Erythroblast (primary cell): ENCODE measurements at regions not wholly inside any gene's neighbourhood (a gene's known extent, or its start where the extent isn't known, plus 50 kb on each side); places are given as distances from the start of the nearest gene placed in this dataset.

Experiments used
- DNase-seq, 2 experiments: peaks; one replicate each; lab custom pipeline; 2025; lab: John Stamatoyannopoulos, UW
- GATA1 ChIP-seq: IDR thresholded peaks from 2 replicates; pipeline ENCODE4 v1.6.1; 2011; ENCODE audit warnings: low read depth, mild to moderate bottlenecking, control low read depth, low read length, moderate library complexity
- POLR2A ChIP-seq: IDR thresholded peaks from 2 replicates; pipeline ENCODE4 v1.6.1; 2011; ENCODE audit warnings: mild to moderate bottlenecking, low read length

DNA sequence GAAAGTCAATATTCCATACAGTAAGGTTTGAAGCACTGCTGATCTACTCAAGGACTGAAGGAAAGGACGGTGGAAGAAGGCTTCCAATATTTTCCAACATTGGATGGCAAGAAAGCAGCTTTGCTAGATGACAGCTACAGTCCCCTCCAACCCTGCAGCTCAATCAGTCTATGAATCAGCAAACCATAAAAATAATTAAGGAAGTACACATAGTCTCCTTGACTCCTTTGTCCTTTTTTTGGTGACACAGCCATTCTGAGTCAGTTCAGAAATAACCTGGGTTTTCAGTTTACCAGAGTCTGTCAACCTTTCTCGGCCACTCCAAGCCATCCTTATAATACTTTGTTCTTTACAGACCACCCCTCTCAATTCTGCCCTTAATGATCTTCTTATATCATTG is 232.5 kb downstream of the IBTK start:
- DNase-seq = no peak
- TF ChIP-seq GATA1 = no peak
- no peak for TF ChIP-seq POLR2A

- TF ChIP-seq GATA1 (no peak), POLR2A (no peak)
- no peak for DNase-seq
Observed at GRCh38 chr6:82013561-82014530, 233.7 kb downstream of the IBTK start.

DNA sequence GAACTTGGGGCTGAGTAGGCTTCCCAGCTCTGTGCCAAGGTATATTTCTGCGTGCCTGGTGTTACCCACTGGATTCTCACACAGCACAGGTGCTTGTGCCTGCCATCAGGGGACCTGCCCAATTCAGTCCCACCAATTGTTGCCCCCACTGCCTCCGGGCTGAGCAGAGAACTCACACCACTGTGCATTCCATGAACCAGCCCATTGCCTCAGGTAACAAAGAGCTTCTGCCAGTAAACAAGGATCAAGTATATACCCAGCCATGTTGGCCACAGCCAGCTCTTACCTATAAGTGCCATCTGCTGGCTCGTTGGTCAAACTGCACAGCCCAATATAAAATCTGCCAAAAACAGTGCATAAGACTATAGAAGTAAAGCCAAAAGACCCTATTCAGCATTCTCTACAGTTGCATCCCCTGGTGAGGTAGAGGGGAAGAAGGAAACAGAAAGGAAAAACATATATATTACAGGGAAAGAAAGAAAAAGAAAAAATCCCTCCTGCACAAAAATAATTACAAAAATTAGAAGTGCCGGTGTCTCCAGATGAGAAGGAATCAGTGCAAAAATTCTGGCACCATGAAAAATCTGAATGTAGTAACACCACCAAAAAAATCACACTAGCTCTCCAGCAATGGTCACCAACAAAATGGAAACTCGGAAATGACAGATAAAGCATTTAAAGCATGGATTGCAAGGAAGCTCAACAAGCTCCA is 241.4 kb downstream of the IBTK start:
- DNase-seq = peak; percentile 21 to 48

DNA sequence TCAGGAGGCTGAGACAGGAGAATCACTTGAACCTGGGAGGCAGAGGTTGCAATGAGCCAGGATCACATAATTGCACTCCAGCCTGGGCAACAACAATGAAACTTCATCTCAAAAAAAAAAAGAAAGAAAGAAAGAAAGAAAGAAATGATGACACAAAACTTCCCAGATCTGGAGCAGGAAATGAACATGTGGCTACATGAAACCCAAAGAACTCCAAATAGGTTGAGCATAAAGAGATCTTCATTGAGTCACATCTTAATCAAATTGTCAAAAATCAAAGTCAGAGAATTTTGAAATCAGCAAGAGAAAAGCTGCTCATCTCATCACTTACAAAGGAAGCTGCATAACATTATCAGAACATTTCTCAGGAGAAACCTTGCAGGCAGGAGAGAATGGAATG is 247.0 kb downstream of the IBTK start:
- TF ChIP-seq POLR2A (no peak), GATA1 (no peak)
- DNase-seq = no peak

More for the DNA sequence above, 241.4 kb downstream of the IBTK start:
- TF ChIP-seq GATA1 (no peak), POLR2A (no peak)

- DNase-seq = no peak
- no peak for TF ChIP-seq POLR2A
- TF ChIP-seq GATA1 = no peak
Observed at GRCh38 chr6:81999826-82000225, 247.3 kb upstream of the TENT5A start.

DNA sequence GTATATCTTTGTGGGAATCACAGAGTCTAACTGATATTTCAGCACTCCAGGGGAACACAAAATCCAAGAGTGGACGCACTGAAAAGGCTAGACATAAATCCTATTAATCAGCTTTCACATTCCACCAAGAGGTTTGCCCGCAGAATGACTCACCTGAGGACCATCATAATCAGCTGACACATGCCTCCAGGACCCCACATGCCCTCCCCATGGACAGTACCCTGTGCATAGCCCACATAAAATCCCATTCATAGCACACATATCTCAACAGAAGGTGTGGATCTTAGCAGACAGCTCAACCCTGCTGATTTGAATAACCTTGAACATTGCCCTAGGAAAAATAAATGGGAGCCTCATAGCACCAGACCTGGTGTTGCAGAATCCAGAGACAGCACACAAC is 246.8 kb upstream of the TENT5A start:
- DNase-seq = no peak
- TF ChIP-seq POLR2A (no peak), GATA1 (no peak)

GRCh38 chr6:81998432-81998831 is 246.0 kb upstream of the TENT5A start:
- TF ChIP-seq POLR2A = no peak
- TF ChIP-seq GATA1 = no peak
- DNase-seq = no peak

DNA sequence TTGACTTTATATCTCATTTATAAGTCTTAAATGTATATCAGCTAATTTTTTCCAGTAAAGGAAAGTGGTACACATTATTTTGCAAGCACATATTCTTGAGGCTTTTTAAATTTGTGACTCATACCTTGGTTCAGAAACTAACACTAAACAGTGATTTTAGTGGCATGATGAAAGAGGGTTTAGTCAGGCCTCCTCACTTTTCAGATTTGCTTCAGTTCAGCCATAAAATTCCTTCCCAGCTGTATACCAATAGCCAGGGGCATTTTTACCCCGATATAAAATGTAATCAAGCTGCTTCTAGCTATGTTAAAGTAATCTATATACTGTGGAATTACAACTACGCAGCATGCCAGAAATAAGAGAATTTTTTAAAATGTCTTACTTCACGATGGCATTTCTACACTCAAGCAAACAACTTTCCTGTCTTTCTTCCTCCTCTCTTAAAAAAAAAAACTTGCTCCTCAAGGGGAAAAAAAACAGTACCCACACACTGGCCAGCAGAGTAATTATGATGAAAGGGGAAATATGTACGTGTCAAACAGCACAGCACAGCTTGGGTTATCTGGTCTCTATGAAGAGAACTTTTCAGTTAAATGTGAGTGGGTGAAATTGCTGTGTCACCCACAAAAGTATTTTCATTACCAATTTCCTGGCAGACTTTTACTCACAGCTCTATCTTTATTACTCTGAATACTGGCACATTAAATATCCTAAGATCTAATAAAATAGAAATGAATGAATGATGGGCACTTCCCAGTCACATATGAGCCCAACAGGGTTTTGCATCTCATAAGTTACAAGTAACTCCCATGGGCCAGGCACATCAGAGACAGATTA is 244.8 kb upstream of the TENT5A start:
- peak in 1 of 2 experiments; percentile 36 for DNase-seq
- TF ChIP-seq GATA1 (no peak), POLR2A (no peak)

DNA sequence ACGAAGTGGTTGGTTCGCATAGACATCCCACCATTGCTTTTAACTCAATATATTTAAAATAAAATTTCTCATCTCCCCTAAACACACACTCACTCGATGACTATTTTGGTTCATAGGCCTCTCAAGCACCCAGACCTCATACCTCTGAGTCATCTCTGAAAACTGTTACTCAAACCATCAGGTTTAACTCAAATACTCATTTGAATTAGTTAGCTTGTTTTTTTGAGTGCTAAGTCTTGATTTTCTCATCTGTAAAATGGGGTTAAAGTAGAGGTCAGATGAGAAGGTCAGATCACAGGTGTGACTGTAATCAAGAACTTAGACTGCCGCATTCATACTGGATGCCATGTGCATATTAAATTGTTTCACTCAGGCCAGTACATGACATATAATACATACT is 243.9 kb upstream of the TENT5A start:
- DNase-seq = peak in 1 of 2 experiments; percentile 3

DNA sequence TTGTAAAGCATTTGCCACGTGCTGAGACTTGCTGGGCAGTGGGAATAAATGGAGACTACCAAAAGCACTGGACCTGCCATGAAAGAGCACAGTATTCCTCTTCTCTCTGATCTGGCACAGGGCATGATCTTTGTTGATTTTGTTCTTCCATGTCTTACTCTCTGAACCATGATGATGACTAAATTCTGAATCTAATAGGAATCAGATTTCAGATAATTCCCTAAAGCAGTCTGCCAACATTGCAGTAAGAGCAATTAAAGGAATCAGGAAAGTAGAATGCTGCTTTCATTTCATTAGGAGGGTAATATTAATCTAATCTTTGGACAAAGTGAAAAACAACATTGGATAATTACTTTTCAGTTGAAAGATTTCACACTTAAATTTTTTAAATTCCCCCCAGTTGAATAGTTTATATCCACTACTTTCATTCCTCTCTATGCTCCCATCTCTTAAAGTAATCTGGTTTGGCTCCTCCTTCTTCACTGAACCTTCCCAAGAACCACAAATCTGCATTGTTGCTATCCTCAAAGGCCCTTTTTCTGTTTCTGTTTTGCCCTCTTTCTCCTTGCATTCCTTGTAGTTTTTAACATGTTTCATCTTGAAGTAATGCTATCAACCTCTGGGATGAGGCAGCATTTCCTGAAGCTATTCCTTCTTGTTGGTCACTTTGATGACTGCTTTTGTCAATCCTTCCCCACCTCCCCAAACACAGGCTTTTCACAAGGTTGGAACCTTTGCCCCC is 243.2 kb upstream of the TENT5A start:
- DNase-seq = no peak
- TF ChIP-seq POLR2A = no peak
- no peak for TF ChIP-seq GATA1

More for the DNA sequence above, 243.9 kb upstream of the TENT5A start:
- TF ChIP-seq GATA1 = no peak
- no peak for TF ChIP-seq POLR2A

DNA sequence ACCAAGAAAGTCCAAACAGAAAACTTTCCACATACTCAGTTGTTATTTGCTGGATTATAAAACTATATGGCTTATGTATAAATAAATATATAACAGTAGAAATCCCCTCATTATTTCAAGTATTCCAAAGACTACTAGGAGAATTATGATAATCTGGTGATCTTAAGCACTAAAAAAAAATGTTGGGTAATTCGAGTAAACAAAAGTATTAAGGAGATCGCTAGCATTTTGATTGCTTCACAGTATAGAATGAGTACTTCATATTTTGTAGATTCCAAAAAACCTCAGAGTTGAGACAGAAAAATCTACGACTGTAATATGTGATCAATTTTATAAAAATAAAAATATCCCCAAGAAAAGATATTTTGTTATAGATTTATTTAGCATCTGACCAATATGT is 236.4 kb upstream of the TENT5A start:
- no peak for DNase-seq
- TF ChIP-seq POLR2A (no peak), GATA1 (no peak)

DNA sequence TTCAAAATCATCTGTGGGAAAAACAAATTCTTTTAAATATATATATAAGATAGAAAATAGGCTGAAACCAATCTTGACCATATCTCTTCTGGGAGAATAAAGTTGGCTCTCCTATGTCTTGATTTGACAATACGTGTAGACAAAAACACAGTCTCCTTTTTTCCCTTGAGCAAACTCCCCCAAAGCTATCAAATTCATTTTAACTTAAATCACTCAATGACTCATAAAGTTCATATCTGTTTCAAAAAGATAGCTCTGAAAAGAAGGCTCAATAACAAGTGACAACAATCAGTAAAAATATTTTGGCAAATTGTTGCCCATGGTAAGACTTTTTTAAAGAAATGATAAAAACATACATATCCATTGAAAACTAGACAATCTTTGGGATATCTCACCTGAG is 236.0 kb upstream of the TENT5A start:
- no peak for DNase-seq
- TF ChIP-seq GATA1 (no peak), POLR2A (no peak)

DNA sequence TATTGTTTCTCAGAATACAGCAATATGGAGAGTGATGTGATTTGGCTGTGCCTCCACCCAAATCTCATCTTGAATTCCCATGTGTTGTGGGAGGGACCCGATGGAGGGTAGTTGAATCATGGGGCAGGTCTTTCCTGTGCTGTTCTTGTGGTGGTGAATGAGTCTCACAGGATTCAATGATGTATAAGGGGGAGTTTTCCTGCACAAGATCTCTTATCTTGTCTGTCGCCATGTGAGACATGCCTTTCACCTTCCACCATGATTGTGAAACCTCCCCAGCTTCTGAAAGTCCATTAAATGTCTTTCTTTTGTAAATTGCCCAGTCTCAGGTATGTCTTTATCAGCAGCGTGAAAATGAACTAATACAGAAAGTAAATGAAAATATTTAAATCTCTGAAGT is 234.8 kb upstream of the TENT5A start:
- no peak for DNase-seq
- TF ChIP-seq GATA1 (no peak), POLR2A (no peak)
